ENCODE measurements at regions not wholly inside any gene's neighbourhood (a gene's known extent, or its start where the extent isn't known, plus 50 kb on each side); places are given as distances from the start of the nearest gene placed in this dataset.
A peak's percentile ranks its signal among the peaks of the same experiment; 100 is the strongest.

GRCh38 chr2:48108455-48108854 is 202.2 kb upstream of the FBXO11 start:
- DNase-seq = no peak

- DNase-seq = no peak
These were observed 203.3 kb upstream of the FBXO11 start for GRCh38 chr2:48109491-48110204.

GRCh38 chr2:48110492-48110891 is 204.0 kb upstream of the FOXN2 start:
- DNase-seq = no peak

- DNase-seq = no peak
These were observed 201.4 kb upstream of the FOXN2 start for GRCh38 chr2:48112911-48113680.

GRCh38 chr2:48113767-48114166 is 200.7 kb upstream of the FOXN2 start:
- DNase-seq = no peak

- peak; percentile 61 to 73 for DNase-seq
These were observed 200.2 kb upstream of the FOXN2 start for GRCh38 chr2:48114256-48114655.

- no peak for DNase-seq
These were observed 198.0 kb upstream of the FOXN2 start for GRCh38 chr2:48116497-48116896.

GRCh38 chr2:48118895-48119294 is 195.6 kb upstream of the FOXN2 start:
- no peak for DNase-seq

GRCh38 chr2:48120112-48120511 is 194.4 kb upstream of the FOXN2 start:
- no peak for DNase-seq

GRCh38 chr2:48120759-48121242 is 193.7 kb upstream of the FOXN2 start:
- DNase-seq = no peak

GRCh38 chr2:48122166-48122565 is 192.3 kb upstream of the FOXN2 start:
- no peak for DNase-seq

GRCh38 chr2:48124592-48124991 is 189.9 kb upstream of the FOXN2 start:
- no peak for DNase-seq

GRCh38 chr2:48126162-48126561 is 188.3 kb upstream of the FOXN2 start:
- no peak for DNase-seq

- no peak for DNase-seq
These were observed 186.8 kb upstream of the FOXN2 start for GRCh38 chr2:48127612-48128191.

GRCh38 chr2:48129293-48129950 is 185.1 kb upstream of the FOXN2 start:
- DNase-seq = no peak

- no peak for DNase-seq
These were observed 182.8 kb upstream of the FOXN2 start for GRCh38 chr2:48131539-48132270.

- no peak for DNase-seq
These were observed 182.2 kb upstream of the FOXN2 start for GRCh38 chr2:48132271-48132625.

- no peak for DNase-seq
These were observed 179.8 kb upstream of the FOXN2 start for GRCh38 chr2:48134704-48135103.

- no peak for DNase-seq
These were observed 178.7 kb upstream of the FOXN2 start for GRCh38 chr2:48135797-48136196.

- DNase-seq = no peak
These were observed 176.7 kb upstream of the FOXN2 start for GRCh38 chr2:48137829-48138228.

GRCh38 chr2:48138898-48139297 is 175.6 kb upstream of the FOXN2 start:
- DNase-seq = no peak

GRCh38 chr2:48140586-48140985 is 173.9 kb upstream of the FOXN2 start:
- no peak for DNase-seq

GRCh38 chr2:48144777-48145176 is 169.7 kb upstream of the FOXN2 start:
- no peak for DNase-seq
